ENCODE measurements at regions not wholly inside any gene's neighbourhood (a gene's known extent, or its start where the extent isn't known, plus 50 kb on each side); places are given as distances from the start of the nearest gene placed in this dataset.

DNA sequence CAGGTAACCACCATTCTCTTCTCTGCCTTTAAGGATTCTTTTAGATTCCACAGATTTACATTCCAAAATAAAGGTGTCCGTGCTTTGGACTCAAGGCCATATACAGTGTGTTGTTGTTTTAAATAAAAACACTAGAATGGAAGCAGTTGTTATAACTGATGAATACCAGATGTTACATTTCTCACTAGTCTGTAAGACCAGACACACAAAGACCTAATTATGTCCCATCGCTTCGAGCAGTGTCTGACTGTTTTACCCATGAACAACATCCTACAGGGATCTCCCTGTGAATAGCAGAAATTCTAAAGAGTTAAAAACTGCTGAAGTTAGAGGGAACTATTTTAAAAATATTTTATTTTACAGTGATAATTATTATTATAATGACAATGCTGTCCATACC is 574.7 kb upstream of the ZP4 start:
- Mint-ChIP-seq H3K4me1 (ENCODE audit: low read depth) (peaks cover 47% of the 10 kb centered on the region), H3K27me3 (ENCODE audit: low read depth) (no peaks in the 10 kb centered on the region), H3K36me3 (ENCODE audit: low read depth) (no peaks in the 10 kb centered on the region), H3K4me3 (ENCODE audit: unreplicated experiment) (no peak overlapping the region), H3K9me3 (ENCODE audit: low read depth) (peaks cover 10% of the 10 kb centered on the region), H3K27ac (ENCODE audit: unreplicated experiment) (peak overlapping the region; percentile 1)
- TF ChIP-seq CTCF (IDR thresholded peaks at IDR 0.05): no peak
- no peak for DNase-seq (ENCODE audit: low spot score)

- H3K27me3 Mint-ChIP-seq (ENCODE audit: low read depth): no peaks in the 10 kb centered on the region
- DNase-seq (ENCODE audit: low spot score): no peak
- no peak overlapping the region for H3K27ac Mint-ChIP-seq (ENCODE audit: unreplicated experiment)
- peaks cover 6% of the 10 kb centered on the region for H3K9me3 Mint-ChIP-seq (ENCODE audit: low read depth)
- no peak overlapping the region for H3K4me3 Mint-ChIP-seq (ENCODE audit: unreplicated experiment)
- no peaks in the 10 kb centered on the region for H3K4me1 Mint-ChIP-seq (ENCODE audit: low read depth)
- H3K36me3 Mint-ChIP-seq (ENCODE audit: low read depth): no peaks in the 10 kb centered on the region
- no peak for TF ChIP-seq CTCF (IDR thresholded peaks at IDR 0.05)
Measured at GRCh38 chr1:238458899-238459298, 568.2 kb upstream of the ZP4 start.

GRCh38 chr1:238457610-238458009 is 566.9 kb upstream of the ZP4 start:
- peaks cover 3% of the 10 kb centered on the region for H3K9me3 Mint-ChIP-seq (ENCODE audit: low read depth)
- no peak overlapping the region for H3K27ac Mint-ChIP-seq (ENCODE audit: unreplicated experiment)
- no peaks in the 10 kb centered on the region for H3K27me3 Mint-ChIP-seq (ENCODE audit: low read depth)
- no peak overlapping the region for H3K4me3 Mint-ChIP-seq (ENCODE audit: unreplicated experiment)
- H3K4me1 Mint-ChIP-seq (ENCODE audit: low read depth): no peaks in the 10 kb centered on the region
- H3K36me3 Mint-ChIP-seq (ENCODE audit: low read depth): no peaks in the 10 kb centered on the region
- no peak for TF ChIP-seq CTCF (IDR thresholded peaks at IDR 0.05)
- DNase-seq (ENCODE audit: low spot score): no peak

DNA sequence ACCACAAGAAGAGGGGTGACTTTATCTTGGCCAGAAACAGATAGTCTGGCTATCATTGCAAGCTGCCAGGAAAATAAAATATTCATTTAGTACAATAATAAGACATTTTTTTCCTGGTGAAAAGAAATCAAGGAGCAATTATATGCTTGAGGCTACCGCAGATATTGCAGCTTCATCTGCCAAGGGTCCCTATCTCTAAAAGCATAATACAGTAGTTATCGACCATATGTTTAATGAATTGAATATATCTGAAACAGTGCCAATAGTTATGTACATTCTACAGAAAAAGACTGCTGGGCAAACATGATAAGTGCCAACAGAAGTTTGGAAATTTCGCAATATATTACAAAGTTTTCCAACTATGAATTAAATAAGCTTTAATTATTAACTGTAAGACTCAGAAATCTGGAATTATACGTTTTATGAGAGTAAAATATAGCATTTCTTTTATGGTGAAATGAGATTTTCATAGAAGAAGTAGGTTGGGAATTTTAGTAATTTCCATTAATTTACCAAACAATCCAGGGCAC is 561.1 kb upstream of the ZP4 start:
- peaks cover 9% of the 10 kb centered on the region for H3K4me1 Mint-ChIP-seq (ENCODE audit: low read depth)
- TF ChIP-seq CTCF (IDR thresholded peaks at IDR 0.05): no peak
- no peaks in the 10 kb centered on the region for H3K36me3 Mint-ChIP-seq (ENCODE audit: low read depth)
- H3K27me3 Mint-ChIP-seq (ENCODE audit: low read depth): no peaks in the 10 kb centered on the region
- no peak for DNase-seq (ENCODE audit: low spot score)
- no peaks in the 10 kb centered on the region for H3K9me3 Mint-ChIP-seq (ENCODE audit: low read depth)
- H3K27ac Mint-ChIP-seq (ENCODE audit: unreplicated experiment): no peak overlapping the region
- no peak overlapping the region for H3K4me3 Mint-ChIP-seq (ENCODE audit: unreplicated experiment)

DNA sequence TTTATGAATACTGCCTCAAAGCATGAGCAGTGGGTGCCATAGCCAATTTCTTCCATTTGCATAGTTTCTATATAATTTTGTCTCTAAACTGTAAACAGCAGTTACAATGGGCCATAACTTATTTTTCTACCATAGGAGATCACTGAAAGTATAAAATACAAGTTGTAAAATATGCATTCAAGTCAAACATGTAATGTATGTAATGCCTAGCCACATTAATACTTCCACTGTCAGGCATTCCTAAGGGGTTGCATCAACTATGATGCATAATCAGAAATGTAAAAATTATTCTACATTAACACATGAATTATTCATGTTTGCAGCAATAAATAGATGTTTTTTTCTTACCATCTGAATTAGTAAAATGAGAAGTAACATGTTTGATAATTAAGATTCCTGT is 560.3 kb upstream of the ZP4 start:
- Mint-ChIP-seq H3K9me3 (ENCODE audit: low read depth) (no peaks in the 10 kb centered on the region), H3K4me3 (ENCODE audit: unreplicated experiment) (no peak overlapping the region), H3K4me1 (ENCODE audit: low read depth) (peaks cover 9% of the 10 kb centered on the region), H3K27me3 (ENCODE audit: low read depth) (no peaks in the 10 kb centered on the region), H3K27ac (ENCODE audit: unreplicated experiment) (no peak overlapping the region), H3K36me3 (ENCODE audit: low read depth) (no peaks in the 10 kb centered on the region)
- no peak for DNase-seq (ENCODE audit: low spot score)
- no peak for TF ChIP-seq CTCF (IDR thresholded peaks at IDR 0.05)

All from chondrocyte (in vitro differentiated cells).